Endothelial cell of umbilical vein (primary cell): ENCODE measurements at regions not wholly inside any gene's neighbourhood (a gene's known extent, or its start where the extent isn't known, plus 50 kb on each side); places are given as distances from the start of the nearest gene placed in this dataset.

Source experiments
- BruUV-seq: library from RNA; stranded (reverse); fragments of 400-500 nt; replicated peaks from 2 replicates; lab custom pipeline; 2021; lab: Mats Ljungman, UMichigan
- CTCF ChIA-PET: fragments of 300-600, 350-600 bp; sonication (Branson Sonifier 250); formaldehyde crosslinking; loops from one replicate; lab custom pipeline; 2021; ENCODE audit warnings: antibody characterized with exemption, inconsistent platforms; lab: Charles Lee
- POLR2A ChIA-PET: fragments of 300-600, 350-600 bp; sonication (Branson Sonifier 250); formaldehyde crosslinking; loops from one replicate; lab custom pipeline; 2021; ENCODE audit warnings: antibody characterized with exemption, inconsistent platforms; lab: Charles Lee
- DNase-seq: peaks from one replicate; pipeline ENCODE4 v3.0.0-alpha.2; 2011; ENCODE audit warnings: low read depth, low spot score
- FAIRE-seq: peaks from 2 replicates; lab custom pipeline; 2011; peaks lifted over from hg19 to GRCh38; lab: Jason Lieb, UNC
- H2AFZ ChIP-seq: 2 replicates; pipeline ENCODE4 v1.6.0; 2012; ENCODE audit warnings: low read depth, low read length, control low read depth, inconsistent platforms
- H3K27ac ChIP-seq: 2 replicates; pipeline ENCODE4 v1.5.1; 2011; ENCODE audit warnings: low read depth, mild to moderate bottlenecking, control low read depth, low read length, moderate library complexity; ENCODE audit not compliant: insufficient read depth
- H3K27me3 ChIP-seq, 2 experiments: 2 replicates each; pipeline versions ENCODE4 v1.6.0 to v1.6.1; 2011; ENCODE audit warnings: low read length in 2 of 2, mixed read lengths in 1 of 2; ENCODE audit not compliant: control insufficient read depth in 2 of 2, insufficient read depth in 2 of 2
- H3K36me3 ChIP-seq, 2 experiments: 2 replicates in 1 of 2; 3 replicates in 1 of 2; pipeline ENCODE4 v1.5.1; 2011; ENCODE audit warnings: low read length in 2 of 2, mild to moderate bottlenecking in 1 of 2, moderate library complexity in 1 of 2; ENCODE audit not compliant: control insufficient read depth in 2 of 2, insufficient read depth in 2 of 2; ENCODE audit errors: extremely low read depth in 1 of 2
- H3K4me1 ChIP-seq: 3 replicates; pipeline ENCODE4 v1.5.1; 2011; ENCODE audit warnings: mild to moderate bottlenecking, low read length; ENCODE audit not compliant: control insufficient read depth, insufficient read depth; ENCODE audit errors: extremely low read depth
- H3K4me2 ChIP-seq: 2 replicates; pipeline ENCODE4 v1.6.1; 2011; ENCODE audit warnings: low read length, control low read depth, mixed read lengths; ENCODE audit not compliant: insufficient read depth
- H3K4me3 ChIP-seq, 3 experiments: fragments of 200-600 bp in 1 of 3; sonication (generic), shearing (Covaris generic) in 1 of 3; replicated peaks in 1 of 3; 2 replicates each; pipeline ENCODE4 v1.5.1; 2011 to 2016; ENCODE audit warnings: control low read depth in 3 of 3, low read length in 3 of 3, mild to moderate bottlenecking in 2 of 3, inconsistent platforms in 1 of 3, low read depth in 1 of 3, moderate library complexity in 1 of 3; ENCODE audit not compliant: insufficient read depth in 1 of 3
- H3K79me2 ChIP-seq: 2 replicates; pipeline ENCODE4 v1.6.0; 2012; ENCODE audit warnings: low read length, inconsistent platforms; ENCODE audit not compliant: control insufficient read depth, insufficient read depth
- H3K9ac ChIP-seq: replicated peaks from 2 replicates; pipeline ENCODE3; 2011; ENCODE audit warnings: low read length, control low read depth; ENCODE audit not compliant: insufficient read depth; ENCODE audit errors: extremely low read depth
- H3K9me1 ChIP-seq: replicated peaks from 3 replicates; pipeline ENCODE4 v1.6.0; 2011; ENCODE audit warnings: mild to moderate bottlenecking, low read length; ENCODE audit not compliant: control insufficient read depth, insufficient read depth; ENCODE audit errors: extremely low read depth
- H3K9me3 ChIP-seq: replicated peaks from 2 replicates; pipeline ENCODE4 v1.5.1; 2012; ENCODE audit warnings: low read length, inconsistent platforms; ENCODE audit not compliant: control insufficient read depth, insufficient read depth
- H4K20me1 ChIP-seq: replicated peaks from 2 replicates; pipeline ENCODE3; 2011; ENCODE audit warnings: mild to moderate bottlenecking, low read length; ENCODE audit not compliant: control insufficient read depth, insufficient read depth; ENCODE audit errors: extremely low read depth
- EZH2 ChIP-seq: IDR thresholded peaks from 2 replicates; pipeline ENCODE4 v1.6.1; 2012; ENCODE audit warnings: borderline replicate concordance, low read depth, mild to moderate bottlenecking, moderate library complexity, low read length, inconsistent platforms; ENCODE audit not compliant: severe bottlenecking
- FOS ChIP-seq: IDR thresholded peaks from 2 replicates; pipeline ENCODE4 v1.6.1; 2011; ENCODE audit warnings: mild to moderate bottlenecking, low read length, moderate library complexity, borderline replicate concordance; ENCODE audit not compliant: insufficient read depth
- GATA2 ChIP-seq: IDR thresholded peaks from 2 replicates; pipeline ENCODE4 v1.7.0; 2011; ENCODE audit warnings: low read depth, mild to moderate bottlenecking, moderate library complexity, mixed read lengths, low read length; ENCODE audit not compliant: insufficient read length, insufficient read depth
- JUN ChIP-seq: IDR thresholded peaks from 2 replicates; pipeline ENCODE4 v1.6.1; 2011; ENCODE audit warnings: borderline replicate concordance, low read depth; ENCODE audit not compliant: insufficient read length, insufficient read depth
- MYC ChIP-seq: IDR thresholded peaks from one replicate; pipeline ENCODE4 v1.6.1; 2011; ENCODE audit warnings: mild to moderate bottlenecking, low read depth, low read length
- POLR2A ChIP-seq: IDR thresholded peaks from 2 replicates; pipeline ENCODE4 v1.6.1; 2012; ENCODE audit warnings: low read depth, mild to moderate bottlenecking, control low read depth, low read length
- POLR2AphosphoS5 ChIP-seq: IDR thresholded peaks from 2 replicates; pipeline ENCODE4 v1.6.1; 2012; ENCODE audit warnings: low read depth, mild to moderate bottlenecking, control low read depth, low read length, moderate library complexity; ENCODE audit not compliant: insufficient read depth
- dilution Hi-C: fragments of 300-500 bp; cut with MboI; formaldehyde crosslinking; loops from one replicate; pipeline ENCODE4 v1.15.0; 2019; ENCODE audit warnings: low sequenced_read_pairs; ENCODE audit not compliant: extremely low pct_ligation_motif_present
- intact Hi-C: fragments of 100-400 bp; cut with micrococcal nuclease; formaldehyde crosslinking; loops from one replicate; pipeline ENCODE4 v1.10.0; 2022
- TF ChIP-seq, protein P1 (sequence below), 2 donors: IDR thresholded peaks; 1 replicate in 1 of 2; 2 replicates in 1 of 2; pipeline ENCODE4 v1.5.1; 2011; ENCODE audit warnings: low read length in 2 of 2, mild to moderate bottlenecking in 2 of 2, moderate library complexity in 2 of 2, control low read depth in 1 of 2, inconsistent platforms in 1 of 2, low read depth in 1 of 2; ENCODE audit not compliant: insufficient read depth in 1 of 2; ENCODE audit errors: extremely low read depth in 1 of 2
- TF ChIP-seq, protein P2 (sequence below): IDR thresholded peaks from 2 replicates; pipeline ENCODE4 v1.6.1; 2011; ENCODE audit not compliant: insufficient read depth, insufficient read length

DNA sequence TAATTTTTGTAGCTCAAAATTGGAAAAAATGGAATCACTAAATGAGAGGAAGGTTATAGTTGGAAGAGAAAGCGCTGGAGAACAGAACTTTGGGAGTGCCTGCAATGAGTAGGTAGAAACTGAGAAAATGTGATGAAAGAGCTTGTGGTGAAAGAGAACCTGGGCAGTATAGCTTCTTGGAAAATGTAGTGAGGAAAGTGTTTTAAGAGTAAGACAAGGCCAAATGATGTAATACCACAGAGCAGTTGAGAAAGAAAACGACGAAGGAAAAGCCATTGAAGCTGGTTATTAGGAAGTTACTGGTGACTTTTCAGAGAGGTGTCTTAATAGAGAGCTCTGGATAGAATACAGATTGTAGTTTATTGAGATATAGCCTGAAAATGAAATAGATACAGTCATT lies 255.3 kb downstream of the AEBP2 start:
- Histone ChIP-seq H3K9me1 (no peaks in the 10 kb centered on the region), H4K20me1 (no peaks in the 10 kb centered on the region), H3K4me1 (peaks cover 20% of the 10 kb centered on the region), H3K4me2 (peak overlapping the region; percentile 27), H3K9ac (no peak overlapping the region), H3K36me3 (no peaks in the 10 kb centered on the region), H3K9me3 (no peaks in the 10 kb centered on the region), H3K4me3 (no peak overlapping the region), H2AFZ (peak overlapping the region; percentile 61), H3K79me2 (no peaks in the 10 kb centered on the region), H3K27ac (peak overlapping the region; percentile 58), H3K27me3 (no peaks in the 10 kb centered on the region)
- ChIA-PET POLR2A (no interaction called here), CTCF (interaction anchor here (0.8 to 1.3 kb wide), 7 partner anchors 11 to 187 kb away, joined by 3 to 6 read pairs (median 3); no protein-coding TSS in a partner anchor)
- intact Hi-C loops (loop anchor here (1.0 kb wide), 4 partner anchors 11 to 119 kb away; no protein-coding TSS in a partner anchor), dilution Hi-C loops (no loop called here)
- DNase-seq (no peak), FAIRE-seq (no peak)
- TF ChIP-seq EZH2 (no peak), POLR2A (no peak), MYC (no peak), GATA2 (no peak), POLR2AphosphoS5 (no peak)
- no TSS peak for BruUV-seq

DNA sequence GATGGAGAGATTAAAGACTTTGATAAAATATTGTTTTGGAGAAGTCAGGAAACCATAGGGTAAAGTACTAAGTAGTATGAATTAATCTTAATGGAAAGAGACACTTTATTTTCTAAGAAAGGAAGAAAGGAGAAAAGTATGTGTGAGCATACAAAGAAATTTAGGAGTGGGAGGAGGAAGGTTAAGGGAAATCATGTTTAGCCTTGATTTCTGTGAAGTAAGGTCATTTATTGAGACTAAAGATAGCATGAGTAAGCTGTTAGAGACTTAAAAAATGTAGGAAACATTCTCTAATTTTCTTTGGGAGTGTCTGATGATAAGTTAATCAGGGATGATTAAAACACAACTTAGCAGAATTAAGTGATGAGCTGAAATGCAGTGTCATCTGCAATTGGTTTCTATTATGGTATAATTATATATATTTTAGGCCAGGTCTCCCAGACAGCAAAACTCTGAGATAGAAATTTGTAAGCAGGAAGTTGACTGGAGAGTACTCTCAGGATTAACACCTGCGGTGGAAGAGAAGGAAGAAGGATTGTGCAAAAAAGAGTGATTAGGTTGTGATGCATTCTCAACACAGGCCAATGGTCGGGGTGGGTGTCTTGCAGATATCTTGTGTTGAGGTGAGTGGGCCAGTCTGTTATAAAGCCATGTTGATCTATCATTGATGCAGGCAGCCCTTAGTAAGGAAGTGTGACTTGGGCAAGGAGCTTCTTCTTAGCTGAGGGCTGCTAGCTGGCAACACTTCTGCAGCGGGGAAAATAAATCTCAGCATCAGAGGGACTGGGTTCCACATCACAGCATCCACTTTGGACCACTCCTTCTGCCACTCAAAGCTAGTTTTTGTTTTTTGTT lies 256.2 kb downstream of the AEBP2 start:
- no peak overlapping the region for H2AFZ ChIP-seq
- peak; percentile 82 for DNase-seq
- peaks cover 20% of the 10 kb centered on the region for H3K4me1 ChIP-seq
- ChIA-PET POLR2A (no interaction called here), CTCF (interaction anchor here (0.8 to 1.5 kb wide), 9 partner anchors 11 to 188 kb away, joined by 3 to 6 read pairs (median 4); no protein-coding TSS in a partner anchor)
- no peaks in the 10 kb centered on the region for H3K36me3 ChIP-seq
- H3K4me3 ChIP-seq = no peak overlapping the region
- H3K4me2 ChIP-seq = peak overlapping the region; percentile 27
- H3K27ac ChIP-seq = peak overlapping the region; percentile 58
- TF ChIP-seq, protein P1, sequence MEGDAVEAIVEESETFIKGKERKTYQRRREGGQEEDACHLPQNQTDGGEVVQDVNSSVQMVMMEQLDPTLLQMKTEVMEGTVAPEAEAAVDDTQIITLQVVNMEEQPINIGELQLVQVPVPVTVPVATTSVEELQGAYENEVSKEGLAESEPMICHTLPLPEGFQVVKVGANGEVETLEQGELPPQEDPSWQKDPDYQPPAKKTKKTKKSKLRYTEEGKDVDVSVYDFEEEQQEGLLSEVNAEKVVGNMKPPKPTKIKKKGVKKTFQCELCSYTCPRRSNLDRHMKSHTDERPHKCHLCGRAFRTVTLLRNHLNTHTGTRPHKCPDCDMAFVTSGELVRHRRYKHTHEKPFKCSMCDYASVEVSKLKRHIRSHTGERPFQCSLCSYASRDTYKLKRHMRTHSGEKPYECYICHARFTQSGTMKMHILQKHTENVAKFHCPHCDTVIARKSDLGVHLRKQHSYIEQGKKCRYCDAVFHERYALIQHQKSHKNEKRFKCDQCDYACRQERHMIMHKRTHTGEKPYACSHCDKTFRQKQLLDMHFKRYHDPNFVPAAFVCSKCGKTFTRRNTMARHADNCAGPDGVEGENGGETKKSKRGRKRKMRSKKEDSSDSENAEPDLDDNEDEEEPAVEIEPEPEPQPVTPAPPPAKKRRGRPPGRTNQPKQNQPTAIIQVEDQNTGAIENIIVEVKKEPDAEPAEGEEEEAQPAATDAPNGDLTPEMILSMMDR (IDR thresholded peaks at IDR 0.05; ENCODE audit: extremely low read depth in 1 of 2, insufficient read depth in 1 of 2, low read depth in 1 of 2, low read length in 2 of 2) = no peak
- TF ChIP-seq MYC (no peak), JUN (no peak), POLR2A (no peak), FOS (no peak), POLR2AphosphoS5 (no peak), GATA2 (no peak), EZH2 (no peak)
- TF ChIP-seq, protein P2, sequence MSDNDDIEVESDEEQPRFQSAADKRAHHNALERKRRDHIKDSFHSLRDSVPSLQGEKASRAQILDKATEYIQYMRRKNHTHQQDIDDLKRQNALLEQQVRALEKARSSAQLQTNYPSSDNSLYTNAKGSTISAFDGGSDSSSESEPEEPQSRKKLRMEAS = no peak
- H3K9me3 ChIP-seq = no peaks in the 10 kb centered on the region
- no peak for FAIRE-seq
- intact Hi-C loops (loop anchor here (1.0 kb wide), 4 partner anchors 12 to 120 kb away; no protein-coding TSS in a partner anchor), dilution Hi-C loops (no loop called here)
- no peaks in the 10 kb centered on the region for H3K79me2 ChIP-seq
- H3K9ac ChIP-seq = no peak overlapping the region
- H4K20me1 ChIP-seq = no peaks in the 10 kb centered on the region
- H3K27me3 ChIP-seq = no peaks in the 10 kb centered on the region
- BruUV-seq = TSS peak; percentile 38
- no peaks in the 10 kb centered on the region for H3K9me1 ChIP-seq
